ENCODE measurements at regions not wholly inside any gene's neighbourhood (a gene's known extent, or its start where the extent isn't known, plus 50 kb on each side); places are given as distances from the start of the nearest gene placed in this dataset.

GRCh38 chr2:215601990-215602721, 166.3 kb upstream of the FN1 start:
- no peak for TF ChIP-seq SP1 (IDR thresholded peaks at IDR 0.05)
- TF ChIP-seq ZNF384 (IDR thresholded peaks at IDR 0.05): no peak
- TF ChIP-seq ARNT (IDR thresholded peaks at IDR 0.05): no peak
- TF ChIP-seq FOXM1 (IDR thresholded peaks at IDR 0.05; ENCODE audit: borderline replicate concordance): no peak
- TF ChIP-seq NFRKB (IDR thresholded peaks at IDR 0.05): no peak
- TF ChIP-seq HDGF (IDR thresholded peaks at IDR 0.05; ENCODE audit: borderline replicate concordance): no peak
- TF ChIP-seq TARDBP (IDR thresholded peaks at IDR 0.05): no peak
- TF ChIP-seq LEF1 (IDR thresholded peaks at IDR 0.05; ENCODE audit: borderline replicate concordance): no peak
- no peak for TF ChIP-seq FOXA1 (IDR thresholded peaks at IDR 0.05)
- TF ChIP-seq PKNOX1 (IDR thresholded peaks at IDR 0.05): no peak

All from HEK293T (cell line).